ENCODE measurements at regions not wholly inside any gene's neighbourhood (a gene's known extent, or its start where the extent isn't known, plus 50 kb on each side); places are given as distances from the start of the nearest gene placed in this dataset.

DNA sequence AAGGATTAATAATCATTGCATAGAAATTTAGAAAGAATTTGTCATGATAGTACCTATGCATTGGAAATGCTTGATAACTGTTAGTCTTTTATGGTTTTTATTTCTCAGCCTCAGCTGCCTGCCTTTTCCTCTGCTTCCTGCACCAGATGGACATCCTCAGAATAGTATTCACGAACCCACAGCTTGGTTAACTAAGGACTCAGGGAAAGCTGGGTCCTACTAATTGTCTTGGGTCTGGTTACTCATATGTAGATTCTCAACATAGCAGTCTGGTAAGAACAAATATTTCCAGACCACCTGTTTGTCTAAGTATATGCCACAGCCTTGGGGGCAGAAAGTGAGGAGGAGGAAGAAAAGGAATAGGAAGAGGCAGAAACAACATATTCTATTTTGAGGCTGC is 464.5 kb upstream of the SMARCA2 start:
- Histone ChIP-seq H3K9ac (ENCODE audit: low read length) (no peak overlapping the region), H3K36me3 (ENCODE audit: control insufficient read depth in 1 of 2, insufficient read depth in 2 of 2, low read length in 2 of 2) (no peaks in the 10 kb centered on the region), H4K20me1 (ENCODE audit: insufficient read depth) (no peaks in the 10 kb centered on the region), H3K27ac (ENCODE audit: low read depth, low read length) (no peak overlapping the region), H3K27me3 (ENCODE audit: insufficient read depth, low read length) (no peaks in the 10 kb centered on the region), H3K4me1 (ENCODE audit: control insufficient read depth in 1 of 2, insufficient read depth in 2 of 2, low read length in 2 of 2) (no peaks in the 10 kb centered on the region), H3K4me2 (ENCODE audit: low read length) (no peak overlapping the region), H2AFZ (ENCODE audit: low read depth, low read length, poor library complexity, severe bottlenecking) (no peak overlapping the region), H3K9me2 (ENCODE audit: insufficient read depth) (no peaks in the 10 kb centered on the region), H3K4me3 (replicated peaks in 1 of 2; ENCODE audit: low read depth in 1 of 2, low read length in 2 of 2) (no peak overlapping the region), H3K79me2 (ENCODE audit: insufficient read depth, low read length) (no peaks in the 10 kb centered on the region), H3K9me3 (ENCODE audit: control insufficient read depth in 1 of 2, insufficient read depth in 1 of 2, low read depth in 1 of 2, low read length in 2 of 2) (peaks cover 0 to 26% of the 10 kb centered on the region in 2 experiments; a peak in 3 of 4 replicates)
- no peak for ATAC-seq
- no TSS peak for BruUV-seq (replicated peaks)
- ChIA-PET RAD21 (ENCODE audit: low non-redundant PET in 1 of 2, low total read pairs in 2 of 2, uncharacterized antibody in 2 of 2, unreplicated experiment in 2 of 2) (no interaction called here), CTCF (no interaction called here), POLR2A (no interaction called here)
- intact Hi-C loops (cut with micrococcal nuclease): no loop called here
- no peak for DNase-seq (ENCODE audit: low read depth, low spot score)
- no peak for TF ChIP-seq SP1 (IDR thresholded peaks at IDR 0.05; ENCODE audit: low read depth)
- TF ChIP-seq, protein P1, sequence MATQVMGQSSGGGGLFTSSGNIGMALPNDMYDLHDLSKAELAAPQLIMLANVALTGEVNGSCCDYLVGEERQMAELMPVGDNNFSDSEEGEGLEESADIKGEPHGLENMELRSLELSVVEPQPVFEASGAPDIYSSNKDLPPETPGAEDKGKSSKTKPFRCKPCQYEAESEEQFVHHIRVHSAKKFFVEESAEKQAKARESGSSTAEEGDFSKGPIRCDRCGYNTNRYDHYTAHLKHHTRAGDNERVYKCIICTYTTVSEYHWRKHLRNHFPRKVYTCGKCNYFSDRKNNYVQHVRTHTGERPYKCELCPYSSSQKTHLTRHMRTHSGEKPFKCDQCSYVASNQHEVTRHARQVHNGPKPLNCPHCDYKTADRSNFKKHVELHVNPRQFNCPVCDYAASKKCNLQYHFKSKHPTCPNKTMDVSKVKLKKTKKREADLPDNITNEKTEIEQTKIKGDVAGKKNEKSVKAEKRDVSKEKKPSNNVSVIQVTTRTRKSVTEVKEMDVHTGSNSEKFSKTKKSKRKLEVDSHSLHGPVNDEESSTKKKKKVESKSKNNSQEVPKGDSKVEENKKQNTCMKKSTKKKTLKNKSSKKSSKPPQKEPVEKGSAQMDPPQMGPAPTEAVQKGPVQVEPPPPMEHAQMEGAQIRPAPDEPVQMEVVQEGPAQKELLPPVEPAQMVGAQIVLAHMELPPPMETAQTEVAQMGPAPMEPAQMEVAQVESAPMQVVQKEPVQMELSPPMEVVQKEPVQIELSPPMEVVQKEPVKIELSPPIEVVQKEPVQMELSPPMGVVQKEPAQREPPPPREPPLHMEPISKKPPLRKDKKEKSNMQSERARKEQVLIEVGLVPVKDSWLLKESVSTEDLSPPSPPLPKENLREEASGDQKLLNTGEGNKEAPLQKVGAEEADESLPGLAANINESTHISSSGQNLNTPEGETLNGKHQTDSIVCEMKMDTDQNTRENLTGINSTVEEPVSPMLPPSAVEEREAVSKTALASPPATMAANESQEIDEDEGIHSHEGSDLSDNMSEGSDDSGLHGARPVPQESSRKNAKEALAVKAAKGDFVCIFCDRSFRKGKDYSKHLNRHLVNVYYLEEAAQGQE (IDR thresholded peaks at IDR 0.05; ENCODE audit: low read depth): no peak
- TF ChIP-seq ZNF274 (IDR thresholded peaks at IDR 0.05; ENCODE audit: low read depth, low read length): no peak
- no peak for TF ChIP-seq ZFX (IDR thresholded peaks at IDR 0.05)
- no peak for TF ChIP-seq SRF (IDR thresholded peaks at IDR 0.05; ENCODE audit: low read depth)
- TF ChIP-seq SIN3A (IDR thresholded peaks at IDR 0.05; ENCODE audit: low read depth): no peak
- no peak for TF ChIP-seq EZH2phosphoT487 (IDR thresholded peaks at IDR 0.05; ENCODE audit: borderline replicate concordance)

All from HCT116 (cell line).